ENCODE measurements at regions not wholly inside any gene's neighbourhood (a gene's known extent, or its start where the extent isn't known, plus 50 kb on each side); places are given as distances from the start of the nearest gene placed in this dataset.

- no peak for DNase-seq (ENCODE audit: extremely low read depth, low read depth)
- TF ChIP-seq CTCF (IDR thresholded peaks at IDR 0.05; ENCODE audit: low read depth, low read length, missing control alignments), result no peak
- no peak overlapping the region for H3K4me3 ChIP-seq (replicated peaks; ENCODE audit: low read depth, low read length)
Observed at GRCh38 chr13:99750951-99751350, 220.6 kb downstream of the ZIC5 start.

- no peak for DNase-seq (ENCODE audit: extremely low read depth, low read depth)
- H3K4me3 ChIP-seq (replicated peaks; ENCODE audit: low read depth, low read length), result no peak overlapping the region
- TF ChIP-seq CTCF (IDR thresholded peaks at IDR 0.05; ENCODE audit: low read depth, low read length, missing control alignments), result no peak
Observed at GRCh38 chr13:99749271-99750019, 222.1 kb downstream of the ZIC5 start.

- no peak for DNase-seq (ENCODE audit: extremely low read depth, low read depth)
- TF ChIP-seq CTCF (IDR thresholded peaks at IDR 0.05; ENCODE audit: low read depth, low read length, missing control alignments), result no peak
- H3K4me3 ChIP-seq (replicated peaks; ENCODE audit: low read depth, low read length), result no peak overlapping the region
Observed at GRCh38 chr13:99747403-99747710, 224.2 kb downstream of the ZIC5 start.

- H3K4me3 ChIP-seq (replicated peaks; ENCODE audit: low read depth, low read length), result no peak overlapping the region
- no peak for DNase-seq (ENCODE audit: extremely low read depth, low read depth)
- TF ChIP-seq CTCF (IDR thresholded peaks at IDR 0.05; ENCODE audit: low read depth, low read length, missing control alignments), result no peak
Observed at GRCh38 chr13:99746637-99747402, 224.7 kb downstream of the ZIC5 start.

GRCh38 chr13:99743094-99743493, 228.5 kb downstream of the ZIC5 start:
- H3K4me3 ChIP-seq (replicated peaks; ENCODE audit: low read depth, low read length), result no peak overlapping the region
- no peak for TF ChIP-seq CTCF (IDR thresholded peaks at IDR 0.05; ENCODE audit: low read depth, low read length, missing control alignments)
- no peak for DNase-seq (ENCODE audit: extremely low read depth, low read depth)

GRCh38 chr13:99741960-99742359, 229.6 kb downstream of the ZIC5 start:
- no peak for TF ChIP-seq CTCF (IDR thresholded peaks at IDR 0.05; ENCODE audit: low read depth, low read length, missing control alignments)
- H3K4me3 ChIP-seq (replicated peaks; ENCODE audit: low read depth, low read length), result no peak overlapping the region
- no peak for DNase-seq (ENCODE audit: extremely low read depth, low read depth)

Data from HFF-Myc (cell line).